Liver (tissue), 8 donors: ENCODE measurements at regions not wholly inside any gene's neighbourhood (a gene's known extent, or its start where the extent isn't known, plus 50 kb on each side); places are given as distances from the start of the nearest gene placed in this dataset.

Source experiments
- DNase-seq: peaks from one replicate; pipeline ENCODE4 v3.0.0-alpha.2; 2017; ENCODE audit warnings: low spot score
- H3K27ac ChIP-seq, 2 donors: one replicate each; pipeline ENCODE4 v1.7.0; 2013; ENCODE audit warnings: inconsistent platforms in 2 of 2, low read length in 2 of 2, control low read depth in 1 of 2, low read depth in 1 of 2, mild to moderate bottlenecking in 1 of 2
- H3K27me3 ChIP-seq, 4 donors: one replicate each; pipeline versions ENCODE4 v1.6.1 to v1.7.0; 2013; ENCODE audit warnings: low read length in 3 of 4, inconsistent platforms in 1 of 4, mild to moderate bottlenecking in 1 of 4, moderate library complexity in 1 of 4; ENCODE audit not compliant: control insufficient read depth in 4 of 4, insufficient read depth in 4 of 4
- H3K36me3 ChIP-seq, 4 donors: one replicate each; pipeline versions ENCODE4 v1.6.1 to v1.7.0; 2013; ENCODE audit warnings: low read length in 3 of 4, mild to moderate bottlenecking in 3 of 4, low read depth in 1 of 4, moderate library complexity in 1 of 4; ENCODE audit not compliant: control insufficient read depth in 4 of 4, insufficient read depth in 3 of 4
- H3K4me1 ChIP-seq, 4 donors: one replicate each; pipeline versions ENCODE4 v1.6.1 to v1.7.0; 2013; ENCODE audit warnings: low read length in 3 of 4, mild to moderate bottlenecking in 3 of 4, moderate library complexity in 1 of 4; ENCODE audit not compliant: control insufficient read depth in 4 of 4, insufficient read depth in 4 of 4
- H3K4me3 ChIP-seq, 3 donors: one replicate each; pipeline versions ENCODE4 v1.6.1 to v1.7.0; 2013; ENCODE audit warnings: low read length in 3 of 3, control low read depth in 1 of 3, low read depth in 1 of 3, mild to moderate bottlenecking in 1 of 3
- H3K9ac ChIP-seq, 2 donors: one replicate each; pipeline ENCODE4 v1.7.0; 2013; ENCODE audit warnings: low read length in 2 of 2, mild to moderate bottlenecking in 2 of 2, moderate library complexity in 2 of 2, control low read depth in 1 of 2, low read depth in 1 of 2
- H3K9me3 ChIP-seq, 4 donors: one replicate each; pipeline versions ENCODE4 v1.6.1 to v1.7.0; 2013; ENCODE audit warnings: low read length in 3 of 4; ENCODE audit not compliant: control insufficient read depth in 4 of 4
- CTCF ChIP-seq: fragments of 150-350 bp; IDR thresholded peaks from 2 replicates; pipeline ENCODE4 v1.5.1; 2017; ENCODE audit warnings: improper control_type of control experiment, low read depth, low read length; ENCODE audit not compliant: missing input control
- EGR1 ChIP-seq, 2 donors: IDR thresholded peaks; 2 replicates each; pipeline ENCODE4 v1.6.1; 2016 to 2018; ENCODE audit warnings: antibody characterized with exemption in 2 of 2, low read depth in 2 of 2
- FOXA1 ChIP-seq: IDR thresholded peaks from 2 replicates; pipeline ENCODE4 v1.6.1; 2016; ENCODE audit warnings: antibody characterized with exemption
- FOXA2 ChIP-seq: IDR thresholded peaks from 2 replicates; pipeline ENCODE4 v1.6.1; 2016; ENCODE audit warnings: antibody characterized with exemption
- GABPA ChIP-seq, 2 donors: IDR thresholded peaks in 1 of 2; conservative IDR thresholded peaks in 1 of 2; 2 replicates each; pipeline ENCODE4 v1.6.1; 2016; ENCODE audit warnings: antibody characterized with exemption in 2 of 2, mild to moderate bottlenecking in 1 of 2, moderate library complexity in 1 of 2
- HNF4A ChIP-seq, 2 donors: conservative IDR thresholded peaks; 2 replicates each; pipeline ENCODE4 v1.6.1; 2016; ENCODE audit warnings: antibody characterized with exemption in 2 of 2, mild to moderate bottlenecking in 2 of 2
- HNF4G ChIP-seq: IDR thresholded peaks from 2 replicates; pipeline ENCODE4 v1.6.1; 2016; ENCODE audit warnings: antibody characterized with exemption
- JUND ChIP-seq, 2 donors: IDR thresholded peaks; 2 replicates each; pipeline ENCODE4 v1.6.1; 2016; ENCODE audit warnings: antibody characterized with exemption in 2 of 2
- NR2F2 ChIP-seq: IDR thresholded peaks from 2 replicates; pipeline ENCODE4 v1.6.1; 2016; ENCODE audit warnings: antibody characterized with exemption
- RAD21 ChIP-seq, 2 donors: IDR thresholded peaks; 2 replicates each; pipeline ENCODE4 v1.6.1; 2016; ENCODE audit warnings: antibody characterized with exemption in 2 of 2, mild to moderate bottlenecking in 2 of 2
- REST ChIP-seq: IDR thresholded peaks from 2 replicates; pipeline ENCODE4 v1.6.1; 2016; ENCODE audit warnings: antibody characterized with exemption, mild to moderate bottlenecking
- RXRA ChIP-seq, 2 donors: IDR thresholded peaks; 2 replicates each; pipeline ENCODE4 v1.6.1; 2017 to 2018; ENCODE audit warnings: antibody characterized with exemption in 2 of 2, mild to moderate bottlenecking in 1 of 2
- SP1 ChIP-seq: IDR thresholded peaks from 2 replicates; pipeline ENCODE4 v1.6.1; 2018; ENCODE audit warnings: antibody characterized with exemption, mild to moderate bottlenecking
- YY1 ChIP-seq: IDR thresholded peaks from 2 replicates; pipeline ENCODE4 v1.6.1; 2016; ENCODE audit warnings: antibody characterized with exemption, mild to moderate bottlenecking
- WGBS: extraction: QIAGEN DNeasy Blood & Tissue Kit; methylation state at CpG from one replicate; pipeline ENCODE4 v1.1.7; 2013; 5-methylcytosine and 5-hydroxymethylcytosine counted together
- donor health status: healthy.
- donor health status: healthy.
- donor health status: healthy.
- donor health status: healthy.
- donor health status: healthy.

- WGBS = 28% methylated on average over 3 of the region's 3 CpGs
- DNase-seq = no peak
- no peaks in the 10 kb centered on the region for H3K36me3 ChIP-seq
- H3K27ac ChIP-seq = no peak overlapping the region
- H3K4me3 ChIP-seq = no peak overlapping the region
- no peak for TF ChIP-seq SP1
- TF ChIP-seq YY1 = no peak
- no peak for TF ChIP-seq JUND (IDR thresholded peaks at IDR 0.05)
- no peak for TF ChIP-seq EGR1 (IDR thresholded peaks at IDR 0.05; ENCODE audit: low read depth in 2 of 2)
- TF ChIP-seq FOXA1 = no peak
- no peak for TF ChIP-seq REST
- TF ChIP-seq GABPA (IDR thresholded peaks at IDR 0.05 in 1 of 2, conservative IDR thresholded peaks at IDR 0.05 in 1 of 2) = no peak
- no peak for TF ChIP-seq CTCF
- no peak for TF ChIP-seq FOXA2
- TF ChIP-seq HNF4G = no peak
- no peak for TF ChIP-seq RAD21 (IDR thresholded peaks at IDR 0.05)
- TF ChIP-seq NR2F2 = no peak
- no peak for TF ChIP-seq HNF4A (conservative IDR thresholded peaks at IDR 0.05)
- H3K27me3 ChIP-seq = peaks cover 0 to 6% (median 0%) of the 10 kb centered on the region in 4 donors
- H3K9ac ChIP-seq = no peak overlapping the region
- H3K4me1 ChIP-seq = no peaks in the 10 kb centered on the region
- H3K9me3 ChIP-seq = peaks cover 0 to 4% (median 0%) of the 10 kb centered on the region in 4 donors
Measured at GRCh38 chr5:17690473-17690872, 56.2 kb downstream of the TAF11L14 start.

- no peak overlapping the region for H3K27ac ChIP-seq
- 53% methylated on average over 1 of the region's 1 CpG for WGBS
- no peaks in the 10 kb centered on the region for H3K4me1 ChIP-seq
- no peak for DNase-seq
- no peak overlapping the region for H3K9ac ChIP-seq
- TF ChIP-seq RXRA (IDR thresholded peaks at IDR 0.05) (no peak), CTCF (no peak), EGR1 (IDR thresholded peaks at IDR 0.05; ENCODE audit: low read depth in 2 of 2) (no peak), HNF4A (conservative IDR thresholded peaks at IDR 0.05) (no peak), FOXA2 (no peak), HNF4G (no peak)
- H3K27me3 ChIP-seq = peaks cover 0 to 6% (median 0%) of the 10 kb centered on the region in 4 donors
- H3K4me3 ChIP-seq = no peak overlapping the region
- no peaks in the 10 kb centered on the region for H3K36me3 ChIP-seq
- H3K9me3 ChIP-seq = peaks cover 0 to 4% (median 0%) of the 10 kb centered on the region in 4 donors
Measured at GRCh38 chr5:17691762-17692161, 57.5 kb downstream of the TAF11L14 start.
